CD4-positive, alpha-beta T cell treated with Interleukin-6 for 4 hours (primary cell): ENCODE measurements at regions not wholly inside any gene's neighbourhood (a gene's known extent, or its start where the extent isn't known, plus 50 kb on each side); places are given as distances from the start of the nearest gene placed in this dataset.
A peak's percentile ranks its signal among the peaks of the same experiment; 100 is the strongest.
"Not testable (repeated sequence)": the region's sequence is repeated elsewhere in the genome, so short reads cannot be mapped to it uniquely, and the experiment has no call there.

Source experiments
- DNase-seq: peaks from one replicate; pipeline ENCODE4 v3.0.0-alpha.2; 2020; ENCODE audit warnings: mixed read lengths

- DNase-seq = no peak
Measured at GRCh38 chr4:77220828-77221613, 64.0 kb downstream of the CCNG2 start.

GRCh38 chr4:77225022-77225421 lies 68.0 kb downstream of the CCNG2 start:
- DNase-seq = no peak

GRCh38 chr4:77226939-77227705 lies 70.1 kb downstream of the CCNG2 start:
- no peak for DNase-seq

- DNase-seq = no peak
Measured at GRCh38 chr4:77229433-77229832, 72.4 kb downstream of the CCNG2 start.

GRCh38 chr4:77232653-77233052 lies 75.6 kb downstream of the CCNG2 start:
- DNase-seq = no peak

GRCh38 chr4:77235289-77235854 lies 78.4 kb downstream of the CCNG2 start:
- no peak for DNase-seq

- no peak for DNase-seq
Measured at GRCh38 chr4:77236806-77237205, 79.8 kb downstream of the CCNG2 start.

GRCh38 chr4:77240469-77241066 lies 83.6 kb downstream of the CCNG2 start:
- DNase-seq = peak; percentile 47

GRCh38 chr4:77248805-77249204 lies 91.8 kb downstream of the CCNG2 start:
- no peak for DNase-seq

GRCh38 chr4:77251751-77252150 lies 94.7 kb downstream of the CCNG2 start:
- no peak for DNase-seq

GRCh38 chr4:77263247-77263646 lies 106.2 kb downstream of the CCNG2 start:
- no peak for DNase-seq

- not testable (repeated sequence) for DNase-seq
Measured at GRCh38 chr4:77263976-77264375, 107.0 kb downstream of the CCNG2 start.

GRCh38 chr4:77264826-77265225 lies 107.8 kb downstream of the CCNG2 start:
- no peak for DNase-seq

GRCh38 chr4:77268108-77268507 lies 111.1 kb downstream of the CCNG2 start:
- DNase-seq = no peak

- DNase-seq = no peak
Measured at GRCh38 chr4:77269505-77269904, 112.5 kb downstream of the CCNG2 start.

- no peak for DNase-seq
Measured at GRCh38 chr4:77273412-77273811, 116.4 kb downstream of the CCNG2 start.

GRCh38 chr4:77279114-77279513 lies 122.1 kb downstream of the CCNG2 start:
- DNase-seq = not testable (repeated sequence)

- DNase-seq = no peak
Measured at GRCh38 chr4:77282305-77282704, 125.3 kb downstream of the CCNG2 start.

- no peak for DNase-seq
Measured at GRCh38 chr4:77284036-77284435, 127.0 kb downstream of the CCNG2 start.

GRCh38 chr4:77286906-77287305 lies 129.9 kb downstream of the CCNG2 start:
- DNase-seq = no peak

GRCh38 chr4:77293426-77293825 lies 136.4 kb downstream of the CCNG2 start:
- no peak for DNase-seq

GRCh38 chr4:77300996-77301395 lies 144.0 kb downstream of the CCNG2 start:
- DNase-seq = not testable (repeated sequence)

GRCh38 chr4:77305766-77306165 lies 148.8 kb downstream of the CCNG2 start:
- no peak for DNase-seq
